ENCODE measurements at regions not wholly inside any gene's neighbourhood (a gene's known extent, or its start where the extent isn't known, plus 50 kb on each side); places are given as distances from the start of the nearest gene placed in this dataset.

DNA sequence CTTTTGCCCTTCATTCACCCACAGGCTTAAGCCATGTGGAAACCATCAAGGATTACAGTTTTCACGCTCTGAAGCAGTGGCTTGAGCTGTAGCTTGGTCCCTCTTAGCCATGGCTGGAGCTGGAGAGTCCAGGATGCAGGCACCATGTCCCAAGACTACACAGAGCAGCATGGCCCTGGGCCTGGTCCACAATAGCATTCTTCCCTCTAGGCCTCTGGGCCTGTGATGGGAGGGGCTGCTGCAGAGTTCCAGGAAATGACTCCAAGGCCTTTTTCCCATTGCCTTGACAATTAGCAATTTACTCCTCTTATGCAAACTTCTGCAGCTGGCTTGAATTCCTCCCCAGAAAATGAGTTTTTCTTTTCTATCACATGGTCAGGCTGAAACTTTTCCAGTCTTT, 211.3 kb downstream of the RERGL start:
- intact Hi-C loops (cut with micrococcal nuclease) = no loop called here
- no peak overlapping the region for H4K5ac ChIP-seq (ENCODE audit: low read depth, low read length)

More for the DNA sequence above, 211.3 kb downstream of the RERGL start:
- Histone ChIP-seq H3K9me3 (ENCODE audit: control insufficient read depth, insufficient read depth, low read length) (peaks cover 9% of the 10 kb centered on the region), H3K4me2 (ENCODE audit: low read depth, low read length) (no peak overlapping the region), H4K8ac (ENCODE audit: low read depth in 2 of 2, low read length in 2 of 2) (no peak overlapping the region), H3K56ac (ENCODE audit: extremely low read depth, insufficient read depth, low read length) (no peak overlapping the region), H3K79me1 (ENCODE audit: low read depth in 1 of 2, low read length in 2 of 2) (no peaks in the 10 kb centered on the region), H2AFZ (replicated peaks; ENCODE audit: low read length, poor library complexity) (no peak overlapping the region), H2AK5ac (ENCODE audit: low read depth, low read length) (no peak overlapping the region), H4K20me1 (ENCODE audit: insufficient read depth, low read length) (no peaks in the 10 kb centered on the region), H3K4ac (ENCODE audit: low read depth, low read length) (no peak overlapping the region), H3K9ac (ENCODE audit: low read depth, low read length) (no peak overlapping the region), H3K9me1 (ENCODE audit: insufficient read depth, low read length) (no peaks in the 10 kb centered on the region), H3K27me3 (ENCODE audit: control insufficient read depth, insufficient read depth, low read length) (no peaks in the 10 kb centered on the region), H3K4me1 (ENCODE audit: control insufficient read depth, insufficient read depth, low read length) (no peaks in the 10 kb centered on the region), H2AK9ac (replicated peaks; ENCODE audit: low read depth, low read length, poor library complexity) (no peak overlapping the region), H3K23ac (ENCODE audit: low read depth, low read length) (no peak overlapping the region), H2BK15ac (ENCODE audit: low read depth, low read length) (no peak overlapping the region), H3K18ac (ENCODE audit: low read depth, low read length) (no peak overlapping the region), H2BK20ac (ENCODE audit: low read depth, low read length) (no peak overlapping the region), H2BK5ac (ENCODE audit: low read depth, low read length, poor library complexity, severe bottlenecking) (no peak overlapping the region), H2BK120ac (ENCODE audit: low read depth, low read length) (no peak overlapping the region), H3K36me3 (ENCODE audit: control insufficient read depth, insufficient read depth, low read length) (no peaks in the 10 kb centered on the region), H3K14ac (replicated peaks; ENCODE audit: low read depth, low read length) (no peak overlapping the region), H4K91ac (ENCODE audit: insufficient read depth, low read depth, low read length) (no peak overlapping the region), H3K4me3 (ENCODE audit: insufficient read depth, low read depth, low read length) (no peak overlapping the region), H3K27ac (ENCODE audit: insufficient read depth, low read length) (no peak overlapping the region)
- POLR2A ChIA-PET (ENCODE audit: unreplicated experiment) = no interaction called here
- no TSS peak for BruUV-seq (replicated peaks)
- dilution Hi-C loops (cut with HindIII; ENCODE audit: low sequenced_read_pairs, unreplicated experiment) = no loop called here
- no peak for TF ChIP-seq POLR2A (IDR thresholded peaks at IDR 0.05; ENCODE audit: low read depth, low read length)
- no peak for TF ChIP-seq MAZ (IDR thresholded peaks at IDR 0.05; ENCODE audit: borderline replicate concordance, low read depth, low read length)
- TF ChIP-seq, protein P1, sequence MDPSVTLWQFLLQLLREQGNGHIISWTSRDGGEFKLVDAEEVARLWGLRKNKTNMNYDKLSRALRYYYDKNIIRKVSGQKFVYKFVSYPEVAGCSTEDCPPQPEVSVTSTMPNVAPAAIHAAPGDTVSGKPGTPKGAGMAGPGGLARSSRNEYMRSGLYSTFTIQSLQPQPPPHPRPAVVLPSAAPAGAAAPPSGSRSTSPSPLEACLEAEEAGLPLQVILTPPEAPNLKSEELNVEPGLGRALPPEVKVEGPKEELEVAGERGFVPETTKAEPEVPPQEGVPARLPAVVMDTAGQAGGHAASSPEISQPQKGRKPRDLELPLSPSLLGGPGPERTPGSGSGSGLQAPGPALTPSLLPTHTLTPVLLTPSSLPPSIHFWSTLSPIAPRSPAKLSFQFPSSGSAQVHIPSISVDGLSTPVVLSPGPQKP (IDR thresholded peaks at IDR 0.05; ENCODE audit: borderline replicate concordance, low read depth, low read length) = no peak
- no peak for TF ChIP-seq RAD21 (IDR thresholded peaks at IDR 0.05; ENCODE audit: low read length)
- no peak for TF ChIP-seq CEBPB (IDR thresholded peaks at IDR 0.05; ENCODE audit: low read depth, low read length)
- TF ChIP-seq, protein P2, sequence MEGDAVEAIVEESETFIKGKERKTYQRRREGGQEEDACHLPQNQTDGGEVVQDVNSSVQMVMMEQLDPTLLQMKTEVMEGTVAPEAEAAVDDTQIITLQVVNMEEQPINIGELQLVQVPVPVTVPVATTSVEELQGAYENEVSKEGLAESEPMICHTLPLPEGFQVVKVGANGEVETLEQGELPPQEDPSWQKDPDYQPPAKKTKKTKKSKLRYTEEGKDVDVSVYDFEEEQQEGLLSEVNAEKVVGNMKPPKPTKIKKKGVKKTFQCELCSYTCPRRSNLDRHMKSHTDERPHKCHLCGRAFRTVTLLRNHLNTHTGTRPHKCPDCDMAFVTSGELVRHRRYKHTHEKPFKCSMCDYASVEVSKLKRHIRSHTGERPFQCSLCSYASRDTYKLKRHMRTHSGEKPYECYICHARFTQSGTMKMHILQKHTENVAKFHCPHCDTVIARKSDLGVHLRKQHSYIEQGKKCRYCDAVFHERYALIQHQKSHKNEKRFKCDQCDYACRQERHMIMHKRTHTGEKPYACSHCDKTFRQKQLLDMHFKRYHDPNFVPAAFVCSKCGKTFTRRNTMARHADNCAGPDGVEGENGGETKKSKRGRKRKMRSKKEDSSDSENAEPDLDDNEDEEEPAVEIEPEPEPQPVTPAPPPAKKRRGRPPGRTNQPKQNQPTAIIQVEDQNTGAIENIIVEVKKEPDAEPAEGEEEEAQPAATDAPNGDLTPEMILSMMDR (conservative IDR thresholded peaks at IDR 0.05; ENCODE audit: low read depth, low read length) = no peak
- TF ChIP-seq RCOR1 (IDR thresholded peaks at IDR 0.05; ENCODE audit: insufficient replicate concordance, low read length) = no peak
- no peak for TF ChIP-seq CHD1 (IDR thresholded peaks at IDR 0.05; ENCODE audit: low read depth, low read length)
- TF ChIP-seq MAFK (IDR thresholded peaks at IDR 0.05; ENCODE audit: low read depth, low read length) = no peak
- TF ChIP-seq SMC3 (IDR thresholded peaks at IDR 0.05; ENCODE audit: low read depth, low read length) = no peak
- TF ChIP-seq, protein P3, sequence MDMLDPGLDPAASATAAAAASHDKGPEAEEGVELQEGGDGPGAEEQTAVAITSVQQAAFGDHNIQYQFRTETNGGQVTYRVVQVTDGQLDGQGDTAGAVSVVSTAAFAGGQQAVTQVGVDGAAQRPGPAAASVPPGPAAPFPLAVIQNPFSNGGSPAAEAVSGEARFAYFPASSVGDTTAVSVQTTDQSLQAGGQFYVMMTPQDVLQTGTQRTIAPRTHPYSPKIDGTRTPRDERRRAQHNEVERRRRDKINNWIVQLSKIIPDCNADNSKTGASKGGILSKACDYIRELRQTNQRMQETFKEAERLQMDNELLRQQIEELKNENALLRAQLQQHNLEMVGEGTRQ (IDR thresholded peaks at IDR 0.05; ENCODE audit: low read depth, low read length) = no peak
- no peak for TF ChIP-seq RFX5 (IDR thresholded peaks at IDR 0.05; ENCODE audit: low read depth, low read length)
- TF ChIP-seq MXI1 (IDR thresholded peaks at IDR 0.05; ENCODE audit: borderline replicate concordance, low read depth, low read length) = no peak
- TF ChIP-seq NFE2L2 (IDR thresholded peaks at IDR 0.05; ENCODE audit: low read depth, low read length) = no peak
- no peak for TF ChIP-seq BHLHE40 (IDR thresholded peaks at IDR 0.05; ENCODE audit: low read depth, low read length)
- TF ChIP-seq FOS (IDR thresholded peaks at IDR 0.05; ENCODE audit: low read depth, low read length) = no peak
- ATAC-seq (ENCODE audit: low read depth) (no peak), DNase-seq (no peak)
- 0% methylated on average over 1 of the region's 1 CpG; no CpG with 5 or more reads in 1 of the 2 experiments for WGBS, 2 experiments (ENCODE audit: extremely low coverage in 2 of 2, insufficient read length in 1 of 2)
- CTCF ChIA-PET = no interaction called here
- in situ Hi-C loops (cut with MboI; ENCODE audit: low sequenced_read_pairs) = no loop called here

All from IMR-90 (cell line).